ENCODE measurements at regions not wholly inside any gene's neighbourhood (a gene's known extent, or its start where the extent isn't known, plus 50 kb on each side); places are given as distances from the start of the nearest gene placed in this dataset.

- Mint-ChIP-seq H3K36me3 (ENCODE audit: low read depth) (no peaks in the 10 kb centered on the region), H3K4me3 (ENCODE audit: unreplicated experiment) (no peak overlapping the region), H3K27me3 (ENCODE audit: low read depth) (peaks cover 19% of the 10 kb centered on the region), H3K9me3 (ENCODE audit: low read depth) (no peaks in the 10 kb centered on the region), H3K4me1 (ENCODE audit: low read depth) (peaks cover 5% of the 10 kb centered on the region), H3K27ac (ENCODE audit: unreplicated experiment) (no peak overlapping the region)
- TF ChIP-seq, protein P1, sequence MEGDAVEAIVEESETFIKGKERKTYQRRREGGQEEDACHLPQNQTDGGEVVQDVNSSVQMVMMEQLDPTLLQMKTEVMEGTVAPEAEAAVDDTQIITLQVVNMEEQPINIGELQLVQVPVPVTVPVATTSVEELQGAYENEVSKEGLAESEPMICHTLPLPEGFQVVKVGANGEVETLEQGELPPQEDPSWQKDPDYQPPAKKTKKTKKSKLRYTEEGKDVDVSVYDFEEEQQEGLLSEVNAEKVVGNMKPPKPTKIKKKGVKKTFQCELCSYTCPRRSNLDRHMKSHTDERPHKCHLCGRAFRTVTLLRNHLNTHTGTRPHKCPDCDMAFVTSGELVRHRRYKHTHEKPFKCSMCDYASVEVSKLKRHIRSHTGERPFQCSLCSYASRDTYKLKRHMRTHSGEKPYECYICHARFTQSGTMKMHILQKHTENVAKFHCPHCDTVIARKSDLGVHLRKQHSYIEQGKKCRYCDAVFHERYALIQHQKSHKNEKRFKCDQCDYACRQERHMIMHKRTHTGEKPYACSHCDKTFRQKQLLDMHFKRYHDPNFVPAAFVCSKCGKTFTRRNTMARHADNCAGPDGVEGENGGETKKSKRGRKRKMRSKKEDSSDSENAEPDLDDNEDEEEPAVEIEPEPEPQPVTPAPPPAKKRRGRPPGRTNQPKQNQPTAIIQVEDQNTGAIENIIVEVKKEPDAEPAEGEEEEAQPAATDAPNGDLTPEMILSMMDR (IDR thresholded peaks at IDR 0.05), result no peak
- no peak for DNase-seq (ENCODE audit: low spot score)
These were observed 110.4 kb upstream of the MYCN start for GRCh38 chr2:15829985-15830384.

- peaks cover 4% of the 10 kb centered on the region for H3K9me3 Mint-ChIP-seq (ENCODE audit: low read depth)
- no peaks in the 10 kb centered on the region for H3K4me1 Mint-ChIP-seq (ENCODE audit: low read depth)
- DNase-seq (ENCODE audit: low spot score), result no peak
- peaks cover 9% of the 10 kb centered on the region for H3K27me3 Mint-ChIP-seq (ENCODE audit: low read depth)
- no peak overlapping the region for H3K4me3 Mint-ChIP-seq (ENCODE audit: unreplicated experiment)
- no peak overlapping the region for H3K27ac Mint-ChIP-seq (ENCODE audit: unreplicated experiment)
- TF ChIP-seq, protein P1 (IDR thresholded peaks at IDR 0.05), result no peak
- H3K36me3 Mint-ChIP-seq (ENCODE audit: low read depth), result no peaks in the 10 kb centered on the region
These were observed 109.3 kb upstream of the MYCN start for GRCh38 chr2:15830937-15831549.

GRCh38 chr2:15832030-15832709, 108.2 kb upstream of the MYCN start:
- H3K4me1 Mint-ChIP-seq (ENCODE audit: low read depth), result no peaks in the 10 kb centered on the region
- TF ChIP-seq, protein P1 (IDR thresholded peaks at IDR 0.05), result no peak
- H3K27ac Mint-ChIP-seq (ENCODE audit: unreplicated experiment), result no peak overlapping the region
- no peak for DNase-seq (ENCODE audit: low spot score)
- H3K27me3 Mint-ChIP-seq (ENCODE audit: low read depth), result peaks cover 7% of the 10 kb centered on the region
- H3K9me3 Mint-ChIP-seq (ENCODE audit: low read depth), result peaks cover 8% of the 10 kb centered on the region
- H3K36me3 Mint-ChIP-seq (ENCODE audit: low read depth), result no peaks in the 10 kb centered on the region
- H3K4me3 Mint-ChIP-seq (ENCODE audit: unreplicated experiment), result no peak overlapping the region

GRCh38 chr2:15832849-15833680, 107.3 kb upstream of the MYCN start:
- no peak for DNase-seq (ENCODE audit: low spot score)
- Mint-ChIP-seq H3K4me1 (ENCODE audit: low read depth) (no peaks in the 10 kb centered on the region), H3K9me3 (ENCODE audit: low read depth) (peaks cover 8% of the 10 kb centered on the region), H3K36me3 (ENCODE audit: low read depth) (no peaks in the 10 kb centered on the region), H3K27me3 (ENCODE audit: low read depth) (peaks cover 7% of the 10 kb centered on the region), H3K27ac (ENCODE audit: unreplicated experiment) (no peak overlapping the region), H3K4me3 (ENCODE audit: unreplicated experiment) (no peak overlapping the region)
- TF ChIP-seq, protein P1 (IDR thresholded peaks at IDR 0.05), result no peak

- H3K9me3 Mint-ChIP-seq (ENCODE audit: low read depth), result peaks cover 8% of the 10 kb centered on the region
- H3K27ac Mint-ChIP-seq (ENCODE audit: unreplicated experiment), result no peak overlapping the region
- H3K27me3 Mint-ChIP-seq (ENCODE audit: low read depth), result peaks cover 7% of the 10 kb centered on the region
- no peak for DNase-seq (ENCODE audit: low spot score)
- TF ChIP-seq, protein P1 (IDR thresholded peaks at IDR 0.05), result no peak
- H3K36me3 Mint-ChIP-seq (ENCODE audit: low read depth), result no peaks in the 10 kb centered on the region
- H3K4me3 Mint-ChIP-seq (ENCODE audit: unreplicated experiment), result no peak overlapping the region
- no peaks in the 10 kb centered on the region for H3K4me1 Mint-ChIP-seq (ENCODE audit: low read depth)
These were observed 106.6 kb upstream of the MYCN start for GRCh38 chr2:15833731-15834130.

Measured in chondrocyte (in vitro differentiated cells).